Neural cell (in vitro differentiated cells): ENCODE measurements at regions not wholly inside any gene's neighbourhood (a gene's known extent, or its start where the extent isn't known, plus 50 kb on each side); places are given as distances from the start of the nearest gene placed in this dataset.

Experiments
- EZH2 ChIP-seq: fragments of 200-600, 300-800 bp; shearing (Covaris generic), sonication (generic); IDR thresholded peaks from 2 replicates; pipeline ENCODE4 v1.6.1; 2014; ENCODE audit warnings: antibody characterized with exemption, low read length, borderline replicate concordance, mild to moderate bottlenecking; ENCODE audit not compliant: insufficient read depth, poor library complexity, severe bottlenecking
- POLR2AphosphoS5 ChIP-seq: IDR thresholded peaks from 2 replicates; pipeline ENCODE4 v1.6.1; 2012
- TAF1 ChIP-seq: IDR thresholded peaks from 2 replicates; pipeline ENCODE4 v1.6.1; 2012; ENCODE audit warnings: low read depth
- TF ChIP-seq, protein P1 (sequence below): fragments of 450-650 bp; IDR thresholded peaks from 2 replicates; pipeline ENCODE4 v1.5.1; 2014; ENCODE audit warnings: antibody characterized with exemption, mild to moderate bottlenecking, moderate library complexity; ENCODE audit not compliant: poor library complexity, severe bottlenecking
- TF ChIP-seq, protein P2 (sequence below): IDR thresholded peaks from 2 replicates; pipeline ENCODE4 v1.6.1; 2012; ENCODE audit warnings: borderline replicate concordance

GRCh38 chr7:50862302-50862701, 79.6 kb upstream of the GRB10 start:
- TF ChIP-seq, protein P1, sequence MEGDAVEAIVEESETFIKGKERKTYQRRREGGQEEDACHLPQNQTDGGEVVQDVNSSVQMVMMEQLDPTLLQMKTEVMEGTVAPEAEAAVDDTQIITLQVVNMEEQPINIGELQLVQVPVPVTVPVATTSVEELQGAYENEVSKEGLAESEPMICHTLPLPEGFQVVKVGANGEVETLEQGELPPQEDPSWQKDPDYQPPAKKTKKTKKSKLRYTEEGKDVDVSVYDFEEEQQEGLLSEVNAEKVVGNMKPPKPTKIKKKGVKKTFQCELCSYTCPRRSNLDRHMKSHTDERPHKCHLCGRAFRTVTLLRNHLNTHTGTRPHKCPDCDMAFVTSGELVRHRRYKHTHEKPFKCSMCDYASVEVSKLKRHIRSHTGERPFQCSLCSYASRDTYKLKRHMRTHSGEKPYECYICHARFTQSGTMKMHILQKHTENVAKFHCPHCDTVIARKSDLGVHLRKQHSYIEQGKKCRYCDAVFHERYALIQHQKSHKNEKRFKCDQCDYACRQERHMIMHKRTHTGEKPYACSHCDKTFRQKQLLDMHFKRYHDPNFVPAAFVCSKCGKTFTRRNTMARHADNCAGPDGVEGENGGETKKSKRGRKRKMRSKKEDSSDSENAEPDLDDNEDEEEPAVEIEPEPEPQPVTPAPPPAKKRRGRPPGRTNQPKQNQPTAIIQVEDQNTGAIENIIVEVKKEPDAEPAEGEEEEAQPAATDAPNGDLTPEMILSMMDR, result no peak
- no peak for TF ChIP-seq TAF1
- TF ChIP-seq, protein P2, sequence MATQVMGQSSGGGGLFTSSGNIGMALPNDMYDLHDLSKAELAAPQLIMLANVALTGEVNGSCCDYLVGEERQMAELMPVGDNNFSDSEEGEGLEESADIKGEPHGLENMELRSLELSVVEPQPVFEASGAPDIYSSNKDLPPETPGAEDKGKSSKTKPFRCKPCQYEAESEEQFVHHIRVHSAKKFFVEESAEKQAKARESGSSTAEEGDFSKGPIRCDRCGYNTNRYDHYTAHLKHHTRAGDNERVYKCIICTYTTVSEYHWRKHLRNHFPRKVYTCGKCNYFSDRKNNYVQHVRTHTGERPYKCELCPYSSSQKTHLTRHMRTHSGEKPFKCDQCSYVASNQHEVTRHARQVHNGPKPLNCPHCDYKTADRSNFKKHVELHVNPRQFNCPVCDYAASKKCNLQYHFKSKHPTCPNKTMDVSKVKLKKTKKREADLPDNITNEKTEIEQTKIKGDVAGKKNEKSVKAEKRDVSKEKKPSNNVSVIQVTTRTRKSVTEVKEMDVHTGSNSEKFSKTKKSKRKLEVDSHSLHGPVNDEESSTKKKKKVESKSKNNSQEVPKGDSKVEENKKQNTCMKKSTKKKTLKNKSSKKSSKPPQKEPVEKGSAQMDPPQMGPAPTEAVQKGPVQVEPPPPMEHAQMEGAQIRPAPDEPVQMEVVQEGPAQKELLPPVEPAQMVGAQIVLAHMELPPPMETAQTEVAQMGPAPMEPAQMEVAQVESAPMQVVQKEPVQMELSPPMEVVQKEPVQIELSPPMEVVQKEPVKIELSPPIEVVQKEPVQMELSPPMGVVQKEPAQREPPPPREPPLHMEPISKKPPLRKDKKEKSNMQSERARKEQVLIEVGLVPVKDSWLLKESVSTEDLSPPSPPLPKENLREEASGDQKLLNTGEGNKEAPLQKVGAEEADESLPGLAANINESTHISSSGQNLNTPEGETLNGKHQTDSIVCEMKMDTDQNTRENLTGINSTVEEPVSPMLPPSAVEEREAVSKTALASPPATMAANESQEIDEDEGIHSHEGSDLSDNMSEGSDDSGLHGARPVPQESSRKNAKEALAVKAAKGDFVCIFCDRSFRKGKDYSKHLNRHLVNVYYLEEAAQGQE, result no peak
- TF ChIP-seq POLR2AphosphoS5, result no peak
- no peak for TF ChIP-seq EZH2
